ENCODE measurements at regions not wholly inside any gene's neighbourhood (a gene's known extent, or its start where the extent isn't known, plus 50 kb on each side); places are given as distances from the start of the nearest gene placed in this dataset.

DNA sequence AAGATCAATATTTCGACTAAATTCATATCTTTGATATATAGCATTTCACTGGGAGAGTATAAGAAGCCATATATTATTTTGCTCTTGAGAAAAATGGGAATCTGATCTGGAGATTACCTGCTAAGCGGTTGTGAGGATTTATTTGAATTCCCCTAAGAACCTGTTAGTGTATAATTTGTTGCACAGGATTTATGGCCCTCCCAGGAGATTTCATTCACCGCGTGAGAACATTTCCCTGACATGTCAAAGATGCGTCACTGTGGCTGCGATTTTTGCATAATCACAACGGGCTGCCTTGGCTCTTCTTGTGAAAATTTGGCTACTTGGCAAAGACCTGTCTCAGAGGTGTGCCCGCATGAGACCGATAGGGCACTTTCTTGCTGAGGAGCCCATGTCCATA is 184.7 kb upstream of the PFKP start:
- no peak for TF ChIP-seq CTCF (IDR thresholded peaks at IDR 0.05; ENCODE audit: insufficient read depth, low read length, poor library complexity, severe bottlenecking)
- no peak for TF ChIP-seq EZH2phosphoT487 (conservative IDR thresholded peaks at IDR 0.05; ENCODE audit: low read length)

Data from SU-DHL-6 (cell line).